Urinary bladder (tissue), 3 donors: ENCODE measurements at regions not wholly inside any gene's neighbourhood (a gene's known extent, or its start where the extent isn't known, plus 50 kb on each side); places are given as distances from the start of the nearest gene placed in this dataset.

ENCODE experiments used
- DNase-seq: peaks from one replicate; pipeline ENCODE4 v3.0.0-alpha.2; 2015; ENCODE audit errors: extremely low spot score
- H3K27ac ChIP-seq: one replicate; pipeline ENCODE4 v1.5.1; 2013; ENCODE audit warnings: low read depth, mild to moderate bottlenecking, moderate library complexity
- H3K36me3 ChIP-seq: one replicate; pipeline ENCODE4 v1.6.1; 2013; ENCODE audit warnings: mild to moderate bottlenecking, moderate library complexity; ENCODE audit not compliant: insufficient read depth
- H3K4me1 ChIP-seq: one replicate; pipeline ENCODE4 v1.6.1; 2013; ENCODE audit warnings: mild to moderate bottlenecking, moderate library complexity; ENCODE audit not compliant: insufficient read depth
- H3K4me3 ChIP-seq: one replicate; pipeline ENCODE4 v1.5.1; 2013; ENCODE audit warnings: low read depth, low read length
- WGBS: extraction: QIAGEN DNeasy Blood & Tissue Kit; methylation state at CpG from one replicate; pipeline ENCODE4 v1.1.7; 2013; 5-methylcytosine and 5-hydroxymethylcytosine counted together
- donor health status: healthy with polysubstance abuse.
- donor health status: healthy.

DNA sequence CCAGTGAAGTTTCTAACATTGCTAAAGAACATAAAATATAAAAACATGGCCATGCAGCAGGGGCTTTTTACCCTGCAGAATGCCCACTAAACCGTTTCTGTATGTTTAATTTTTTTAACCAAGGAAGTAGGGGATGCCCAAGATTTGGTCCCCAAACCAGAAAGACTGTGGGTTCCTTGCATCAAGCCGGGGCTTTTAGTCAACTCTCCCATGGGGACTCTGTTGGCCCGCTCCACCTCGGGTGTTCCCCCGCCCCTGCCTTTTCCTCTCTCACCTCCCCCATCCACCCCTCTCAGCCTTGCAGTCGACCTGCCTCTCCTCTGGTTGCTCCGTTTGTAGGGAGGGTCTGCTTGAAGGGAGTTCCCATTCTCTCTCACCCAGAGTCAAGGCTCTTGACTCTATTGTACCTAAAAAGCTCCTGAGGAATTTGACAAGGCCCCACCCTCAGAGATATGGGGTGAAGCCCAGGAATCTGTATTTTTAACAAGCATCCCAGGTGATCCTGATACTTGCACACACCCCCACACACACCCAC, 117.5 kb downstream of the TOMM20 start:
- no peak for DNase-seq
- H3K27ac ChIP-seq = no peak overlapping the region
- 78% methylated on average over 7 of the region's 7 CpGs for WGBS

DNA sequence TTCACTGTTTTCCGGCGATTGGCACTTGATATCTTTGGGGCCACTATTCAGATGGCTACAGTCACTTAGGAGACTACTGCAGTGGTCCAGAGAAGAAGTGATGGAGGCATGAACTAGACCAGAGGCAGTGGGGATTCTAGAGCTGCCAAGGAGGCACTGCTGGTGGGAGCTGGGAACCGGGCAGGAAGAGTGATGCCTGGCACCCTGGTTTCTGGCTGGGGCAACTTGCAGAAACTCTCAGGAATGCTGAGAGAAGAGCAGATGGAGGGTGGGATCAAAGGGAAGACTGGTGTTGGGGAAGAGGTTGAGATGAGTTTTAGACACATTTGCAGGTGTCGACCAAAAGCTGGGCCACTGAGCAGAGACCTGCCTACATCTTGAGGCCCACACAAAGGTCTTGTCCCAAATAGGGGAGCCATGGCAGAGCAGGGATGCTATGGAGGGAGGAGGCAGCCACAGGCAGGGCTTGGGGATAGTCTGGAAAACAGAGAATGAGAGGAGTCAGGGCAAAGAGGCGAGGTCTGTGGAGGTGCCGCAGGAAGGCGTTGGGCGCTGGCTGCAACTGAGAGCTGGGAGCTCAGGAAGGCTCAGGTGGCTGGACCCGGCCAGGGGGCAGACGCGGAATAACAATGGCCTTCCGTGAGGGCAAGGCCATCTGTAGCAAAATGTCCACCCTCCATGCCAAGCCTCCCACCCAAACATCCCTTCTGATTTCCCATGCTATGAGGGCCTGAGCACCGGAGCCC, 118.9 kb downstream of the TOMM20 start:
- DNase-seq = no peak
- 98% methylated on average over 13 of the region's 13 CpGs for WGBS
- no peak overlapping the region for H3K27ac ChIP-seq
- no peaks in the 10 kb centered on the region for H3K4me1 ChIP-seq
- H3K4me3 ChIP-seq = no peak overlapping the region
- H3K36me3 ChIP-seq = no peaks in the 10 kb centered on the region

More for the DNA sequence above, 117.5 kb downstream of the TOMM20 start:
- H3K4me1 ChIP-seq = no peaks in the 10 kb centered on the region
- no peak overlapping the region for H3K4me3 ChIP-seq
- H3K36me3 ChIP-seq = no peaks in the 10 kb centered on the region

GRCh38 chr1:235009074-235009473, 119.6 kb downstream of the TOMM20 start:
- no peak for DNase-seq

DNA sequence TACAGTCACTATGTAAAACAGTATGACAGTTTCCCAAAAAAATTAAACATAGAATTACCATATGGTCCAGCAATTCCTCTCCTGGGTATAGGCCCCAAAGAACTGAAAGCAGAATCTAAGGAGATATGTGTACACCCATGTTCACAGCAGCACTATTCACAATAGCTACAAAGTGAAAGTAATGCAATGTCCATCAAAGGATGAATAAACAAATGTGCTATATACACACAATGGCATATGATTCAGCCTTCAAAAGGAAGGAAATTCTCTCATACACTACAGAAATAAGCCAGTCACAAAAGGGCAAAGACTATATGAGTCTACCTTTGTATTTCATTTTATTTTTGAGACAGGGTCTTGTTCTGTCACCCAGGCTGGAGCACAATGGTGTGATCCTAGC, 120.4 kb downstream of the TOMM20 start:
- H3K27ac ChIP-seq = no peak overlapping the region
- no peaks in the 10 kb centered on the region for H3K36me3 ChIP-seq
- H3K4me3 ChIP-seq = no peak overlapping the region
- no peaks in the 10 kb centered on the region for H3K4me1 ChIP-seq
- no peak for DNase-seq

More at GRCh38 chr1:235009074-235009473, 119.6 kb downstream of the TOMM20 start:
- Histone ChIP-seq H3K36me3 (no peaks in the 10 kb centered on the region), H3K4me1 (no peaks in the 10 kb centered on the region), H3K4me3 (no peak overlapping the region), H3K27ac (no peak overlapping the region)
- WGBS = 89% methylated on average over 7 of the region's 7 CpGs

GRCh38 chr1:235006816-235007215, 121.8 kb downstream of the TOMM20 start:
- no peaks in the 10 kb centered on the region for H3K4me1 ChIP-seq
- H3K27ac ChIP-seq = no peak overlapping the region
- no peaks in the 10 kb centered on the region for H3K36me3 ChIP-seq
- no peak overlapping the region for H3K4me3 ChIP-seq
- no peak for DNase-seq
- WGBS = 83% methylated on average over 5 of the region's 5 CpGs

DNA sequence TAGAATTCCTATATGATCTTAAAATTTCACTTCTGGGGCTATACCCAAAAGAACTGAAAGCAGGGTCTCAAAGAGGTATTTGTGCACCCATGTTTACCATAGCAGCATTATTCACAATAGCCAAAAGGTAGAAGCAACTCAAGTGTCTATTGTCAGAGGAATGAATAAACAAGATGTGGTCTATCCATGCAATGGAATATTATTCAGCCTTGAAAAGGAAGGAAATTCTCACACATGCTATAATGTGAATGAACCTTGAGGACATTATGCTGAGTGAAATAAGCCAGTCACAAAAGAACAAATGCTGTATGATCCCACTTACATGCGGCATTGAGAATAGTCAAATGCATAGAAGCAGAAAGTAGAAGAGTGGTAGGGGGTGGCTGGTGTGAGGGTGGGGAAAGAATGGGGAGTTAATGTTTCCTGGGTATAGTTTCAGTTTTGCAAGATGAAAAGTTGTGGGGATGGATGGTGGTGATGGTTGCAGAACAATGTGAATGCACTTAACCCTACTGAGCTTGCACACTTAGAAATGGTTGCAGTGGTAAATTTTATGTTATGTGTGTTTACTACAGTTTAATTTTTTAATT, 122.4 kb downstream of the TOMM20 start:
- 99% methylated on average over 1 of the region's 1 CpG for WGBS
- DNase-seq = no peak
- H3K4me1 ChIP-seq = no peaks in the 10 kb centered on the region

DNA sequence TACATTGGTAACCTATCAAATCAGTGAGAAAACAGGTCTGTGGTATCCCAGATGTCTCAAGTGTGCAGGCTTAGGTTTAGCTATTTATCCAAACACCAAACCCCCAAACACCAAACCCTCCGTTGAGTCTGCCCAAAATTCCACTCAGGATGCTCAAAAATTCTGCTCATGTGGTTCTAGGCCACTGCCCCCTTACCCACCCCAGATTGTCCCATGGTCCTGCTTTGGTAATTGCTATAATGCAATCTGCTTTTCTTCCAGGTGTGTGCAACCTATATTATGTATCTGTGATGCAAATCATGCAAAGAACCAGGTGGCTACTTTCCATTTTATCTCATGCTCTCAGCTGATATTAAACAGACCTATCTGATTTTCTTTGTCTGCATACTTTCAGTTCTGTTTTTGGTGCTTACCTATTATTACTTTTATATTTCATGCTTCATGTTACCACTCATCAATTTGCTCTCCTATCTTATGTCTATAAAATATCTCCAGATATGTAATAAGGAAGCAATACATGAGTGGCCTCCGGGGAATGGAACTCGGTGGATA, 123.7 kb downstream of the TOMM20 start:
- H3K4me1 ChIP-seq = no peaks in the 10 kb centered on the region
- no peak for DNase-seq
- H3K36me3 ChIP-seq = no peaks in the 10 kb centered on the region
- WGBS = 91% methylated on average over 3 of the region's 3 CpGs
- no peak overlapping the region for H3K27ac ChIP-seq
- no peak overlapping the region for H3K4me3 ChIP-seq

More for the DNA sequence above, 122.4 kb downstream of the TOMM20 start:
- H3K36me3 ChIP-seq = no peaks in the 10 kb centered on the region
- no peak overlapping the region for H3K4me3 ChIP-seq
- no peak overlapping the region for H3K27ac ChIP-seq

- 97% methylated on average over 2 of the region's 2 CpGs for WGBS
- no peak overlapping the region for H3K4me3 ChIP-seq
- H3K36me3 ChIP-seq = no peaks in the 10 kb centered on the region
- H3K27ac ChIP-seq = no peak overlapping the region
- no peaks in the 10 kb centered on the region for H3K4me1 ChIP-seq
- DNase-seq = no peak
Measured at GRCh38 chr1:235004276-235004675, 124.4 kb downstream of the TOMM20 start.

GRCh38 chr1:235002706-235003300, 125.8 kb downstream of the TOMM20 start:
- H3K36me3 ChIP-seq = no peaks in the 10 kb centered on the region
- 95% methylated on average over 10 of the region's 10 CpGs for WGBS
- H3K4me3 ChIP-seq = no peak overlapping the region
- no peaks in the 10 kb centered on the region for H3K4me1 ChIP-seq
- DNase-seq = no peak
- no peak overlapping the region for H3K27ac ChIP-seq

- Histone ChIP-seq H3K4me3 (no peak overlapping the region), H3K36me3 (no peaks in the 10 kb centered on the region), H3K4me1 (no peaks in the 10 kb centered on the region), H3K27ac (no peak overlapping the region)
- WGBS = 98% methylated on average over 10 of the region's 10 CpGs
- DNase-seq = no peak
Measured at GRCh38 chr1:234999513-234999940, 129.1 kb downstream of the TOMM20 start.

DNA sequence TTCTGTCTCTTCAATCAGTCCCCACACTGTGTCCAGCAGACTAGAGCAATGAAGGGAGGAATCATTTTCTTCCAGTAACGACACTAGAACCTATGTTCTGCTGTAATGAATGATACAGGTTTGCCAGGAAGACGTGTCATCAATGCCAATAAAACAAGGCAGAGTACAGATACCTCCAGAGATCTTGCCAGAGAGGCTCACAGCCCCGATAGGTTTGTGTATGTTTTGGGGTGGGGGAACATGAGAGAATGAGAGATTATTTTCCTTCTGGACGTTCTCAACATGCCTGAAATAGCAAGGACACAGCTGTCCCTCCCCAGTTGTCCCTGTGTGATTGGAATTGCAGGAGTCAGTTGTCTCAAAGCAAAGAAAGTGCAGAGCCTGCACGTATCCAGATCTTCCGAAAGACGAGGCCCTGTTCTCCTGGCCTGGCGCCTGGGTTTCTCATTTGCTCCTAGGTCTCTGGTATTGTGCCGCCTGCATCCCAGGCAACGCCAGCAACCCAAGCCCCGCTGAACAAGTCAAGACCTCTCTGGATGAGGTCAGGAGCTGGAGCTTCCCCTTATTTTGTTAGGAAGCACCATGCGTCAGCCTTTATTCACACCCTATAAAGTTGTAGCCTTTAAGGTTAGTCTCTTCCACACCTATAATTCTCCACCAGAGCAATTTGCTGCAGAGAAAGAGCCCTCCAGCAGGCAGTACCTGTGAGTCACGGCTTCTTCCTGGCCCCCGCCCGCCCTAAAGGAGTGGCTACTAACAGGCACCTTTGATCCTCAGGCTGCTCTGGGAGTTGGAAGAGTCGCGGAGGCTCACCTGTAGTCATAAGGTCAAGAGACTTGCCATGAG, 130.5 kb downstream of the TOMM20 start:
- WGBS = 51% methylated on average over 17 of the region's 17 CpGs
- Histone ChIP-seq H3K4me1 (no peaks in the 10 kb centered on the region), H3K36me3 (no peaks in the 10 kb centered on the region), H3K4me3 (no peak overlapping the region), H3K27ac (peak overlapping the region; percentile 88)
- DNase-seq = no peak

DNA sequence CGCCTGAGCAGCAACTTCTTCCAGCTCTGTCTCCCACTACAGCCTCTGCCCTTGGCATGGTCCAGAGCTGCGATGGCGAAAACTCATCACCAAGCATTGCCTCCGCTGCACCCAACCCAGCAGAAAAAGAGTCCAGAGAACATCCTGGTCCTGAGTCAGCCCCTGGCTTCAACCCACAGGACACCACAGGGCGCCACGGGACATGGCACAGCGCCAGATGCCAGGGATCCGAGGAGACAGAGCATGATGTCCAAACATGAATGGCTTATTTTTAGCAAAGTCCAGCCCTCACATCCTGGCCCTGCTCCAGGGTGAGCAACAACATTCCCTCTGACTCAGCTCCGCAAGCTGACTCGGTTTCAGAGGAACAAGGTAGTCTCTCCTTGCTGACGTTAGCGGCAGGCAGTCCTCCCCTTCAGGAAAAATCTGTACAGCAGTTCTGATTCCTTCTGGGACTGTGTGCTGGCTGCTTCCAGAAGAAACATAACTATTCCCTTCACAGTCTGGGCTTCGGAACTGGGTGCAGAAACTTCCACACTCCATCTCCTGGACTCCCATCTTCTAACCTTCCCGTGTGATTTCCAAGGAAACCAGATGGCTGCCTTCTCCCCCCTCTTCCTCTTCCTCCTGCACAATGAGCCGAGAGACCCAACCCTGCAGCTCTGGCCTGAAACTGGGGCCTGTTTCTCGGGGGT, 131.3 kb downstream of the TOMM20 start:
- no peak for DNase-seq
- H3K4me1 ChIP-seq = no peaks in the 10 kb centered on the region
- 20% methylated on average over 16 of the region's 16 CpGs for WGBS
- no peak overlapping the region for H3K4me3 ChIP-seq
- H3K27ac ChIP-seq = peak overlapping the region; percentile 89
- H3K36me3 ChIP-seq = no peaks in the 10 kb centered on the region
